GM12878 (cell line): ENCODE measurements at regions not wholly inside any gene's neighbourhood (a gene's known extent, or its start where the extent isn't known, plus 50 kb on each side); places are given as distances from the start of the nearest gene placed in this dataset.

Experiments
- ATAC-seq: fragments of 200-7000 bp; cut with Tn5 transposase; 3 replicates; pipeline ENCODE4 v1.9.1; 2020; ENCODE audit warnings: mild to moderate bottlenecking, moderate library complexity
- BruUV-seq: library from RNA; stranded (reverse); fragments of 400-500 nt; replicated peaks from 2 replicates; lab custom pipeline; 2021; lab: Mats Ljungman, UMichigan
- CTCF ChIA-PET: fragments of 300-600 bp; sonication (Branson Sonifier 250); formaldehyde crosslinking; extraction: SDS; loops from one replicate; lab custom pipeline; 2021; ENCODE audit warnings: inconsistent platforms; lab: Yijun Ruan, JAX
- POLR2A ChIA-PET: fragments of 350-600 bp; formaldehyde crosslinking; extraction: SDS; loops from one replicate; lab custom pipeline; 2021; ENCODE audit warnings: inconsistent platforms; lab: Charles Lee
- RAD21 ChIA-PET: fragments of 300-600 bp; sonication (Branson Sonifier 250); formaldehyde crosslinking; loops from one replicate; lab custom pipeline; 2023; ENCODE audit warnings: antibody characterized with exemption; ENCODE audit not compliant: unreplicated experiment; lab: Charles Lee
- SMC1A ChIA-PET: fragments of 300-600 bp; sonication (Branson Sonifier 250); formaldehyde crosslinking; loops from one replicate; lab custom pipeline; 2023; ENCODE audit not compliant: unreplicated experiment, uncharacterized antibody; lab: Charles Lee
- DNase-seq: peaks from one replicate; pipeline ENCODE4 v3.0.0-alpha.2; 2011; ENCODE audit warnings: low read depth, low spot score
- FAIRE-seq: peaks from 3 replicates; lab custom pipeline; 2011; peaks lifted over from hg19 to GRCh38; lab: Jason Lieb, UNC
- H2AFZ ChIP-seq: 2 replicates; pipeline ENCODE4 v1.6.0; 2011; ENCODE audit warnings: low read depth, low read length, control low read depth; ENCODE audit not compliant: control insufficient read depth
- H3K27ac ChIP-seq: 2 replicates; pipeline ENCODE4 v1.5.1; 2011; ENCODE audit warnings: control low read depth; ENCODE audit not compliant: control insufficient read depth, insufficient read depth
- H3K27me3 ChIP-seq, 2 experiments: replicated peaks in 1 of 2; 2 replicates each; pipeline versions ENCODE4 v1.6.0 to v1.6.1; 2011; ENCODE audit warnings: low read length in 1 of 2; ENCODE audit not compliant: control insufficient read depth in 2 of 2, insufficient read depth in 2 of 2
- H3K36me3 ChIP-seq, 2 experiments: 2 replicates each; pipeline ENCODE4 v1.5.1; 2011; ENCODE audit warnings: low read length in 1 of 2; ENCODE audit not compliant: control insufficient read depth in 2 of 2, insufficient read depth in 2 of 2
- H3K4me1 ChIP-seq: 2 replicates; pipeline ENCODE4 v1.6.1; 2011; ENCODE audit warnings: mild to moderate bottlenecking, low read length, moderate library complexity, mixed read lengths; ENCODE audit not compliant: control insufficient read depth, insufficient read depth
- H3K4me2 ChIP-seq: 2 replicates; pipeline ENCODE4 v1.6.0; 2011; ENCODE audit warnings: control low read depth; ENCODE audit not compliant: control insufficient read depth, insufficient read depth
- H3K4me3 ChIP-seq: fragments of 200-600 bp; sonication (generic); 2 replicates; pipeline ENCODE4 v1.5.1; 2016
- H3K79me2 ChIP-seq: 2 replicates; pipeline ENCODE4 v1.6.0; 2011; ENCODE audit warnings: low read length; ENCODE audit not compliant: control insufficient read depth, insufficient read depth
- H3K9ac ChIP-seq: 2 replicates; pipeline ENCODE4 v1.8.0; 2011; ENCODE audit warnings: low read length, control low read depth, mixed read lengths; ENCODE audit not compliant: control insufficient read depth, insufficient read depth
- H3K9me3 ChIP-seq: replicated peaks from 3 replicates; pipeline ENCODE4 v1.5.1; 2011; ENCODE audit warnings: mild to moderate bottlenecking, low read length; ENCODE audit not compliant: control insufficient read depth, insufficient read depth
- H4K20me1 ChIP-seq: 2 replicates; pipeline ENCODE4 v1.6.0; 2011; ENCODE audit not compliant: control insufficient read depth, insufficient read depth
- BACH1 ChIP-seq: fragments of 450-650 bp; IDR thresholded peaks from 2 replicates; pipeline ENCODE4 v1.6.1; 2017; ENCODE audit warnings: mild to moderate bottlenecking, borderline replicate concordance
- CBFB ChIP-seq: IDR thresholded peaks from 2 replicates; pipeline ENCODE4 v1.6.1; 2016; ENCODE audit warnings: antibody characterized with exemption, low read depth
- EGR1 ChIP-seq, 2 experiments: IDR thresholded peaks; 1 replicate in 1 of 2; 2 replicates in 1 of 2; pipeline ENCODE4 v1.6.1; 2011 to 2012; ENCODE audit warnings: low read depth in 2 of 2, low read length in 2 of 2, borderline replicate concordance in 1 of 2, mild to moderate bottlenecking in 1 of 2, moderate library complexity in 1 of 2
- IKZF1 ChIP-seq: fragments of 450-650 bp; conservative IDR thresholded peaks from 2 replicates; pipeline ENCODE4 v1.6.1; 2017; ENCODE audit warnings: antibody characterized with exemption, mild to moderate bottlenecking
- JUND ChIP-seq: IDR thresholded peaks from 2 replicates; pipeline ENCODE4 v1.6.1; 2012; ENCODE audit warnings: low read depth, mild to moderate bottlenecking, low read length, improper control_type of control experiment, moderate library complexity
- NFXL1 ChIP-seq: fragments of 450-650 bp; IDR thresholded peaks from 2 replicates; pipeline ENCODE4 v1.6.1; 2017; ENCODE audit warnings: antibody characterized with exemption, mild to moderate bottlenecking, borderline replicate concordance
- NFYA ChIP-seq: IDR thresholded peaks from 2 replicates; pipeline ENCODE4 v1.6.1; 2011; ENCODE audit warnings: low read depth, mild to moderate bottlenecking, low read length, improper control_type of control experiment, borderline replicate concordance
- POLR2A ChIP-seq: IDR thresholded peaks from 2 replicates; pipeline ENCODE4 v1.6.1; 2011; ENCODE audit warnings: low read depth, mild to moderate bottlenecking, low read length
- POLR2AphosphoS2 ChIP-seq: IDR thresholded peaks from 2 replicates; pipeline ENCODE4 v1.6.1; 2011; ENCODE audit warnings: low read depth, mild to moderate bottlenecking, low read length, improper control_type of control experiment, moderate library complexity
- RAD21 ChIP-seq: IDR thresholded peaks from 2 replicates; pipeline ENCODE4 v1.6.1; 2011; ENCODE audit warnings: mild to moderate bottlenecking, low read depth, low read length, moderate library complexity; ENCODE audit not compliant: insufficient read depth
- RB1 ChIP-seq: fragments of 450-650 bp; formaldehyde crosslinking; IDR thresholded peaks from 2 replicates; pipeline ENCODE4 v1.6.1; 2017; ENCODE audit warnings: mild to moderate bottlenecking, borderline replicate concordance
- SIX5 ChIP-seq: IDR thresholded peaks from 2 replicates; pipeline ENCODE4 v1.6.1; 2011; ENCODE audit warnings: mild to moderate bottlenecking, low read depth, low read length, moderate library complexity; ENCODE audit not compliant: severe bottlenecking
- SMARCA5 ChIP-seq: fragments of 450-650 bp; IDR thresholded peaks from 2 replicates; pipeline ENCODE4 v1.6.1; 2017; ENCODE audit warnings: mild to moderate bottlenecking
- WGBS: methylation state at CpG from one replicate; pipeline ENCODE4 v1.1.6; 2016; ENCODE audit warnings: low lambda C conversion rate; ENCODE audit not compliant: insufficient replicate concordance, insufficient coverage; ENCODE audit errors: missing lambda C conversion rate; 5-methylcytosine and 5-hydroxymethylcytosine counted together
- in situ Hi-C: fragments of 300-500 bp; cut with MboI; formaldehyde crosslinking; loops from 9 replicates; pipeline ENCODE4 v1.14.3; 2018; ENCODE audit warnings: mixed read lengths
- intact Hi-C: fragments of 100-400 bp; cut with micrococcal nuclease; formaldehyde crosslinking; loops from one replicate; pipeline ENCODE4 v1.14.2; 2022; ENCODE audit not compliant: unreplicated experiment
- TF ChIP-seq, protein P1 (sequence below): fragments of 450-650 bp; IDR thresholded peaks from 2 replicates; pipeline ENCODE4 v1.6.1; 2016; ENCODE audit warnings: mild to moderate bottlenecking
- TF ChIP-seq, protein P2 (sequence below): fragments of 450-650 bp; formaldehyde crosslinking; IDR thresholded peaks from 2 replicates; pipeline ENCODE4 v1.4.0; 2020; ENCODE audit warnings: mild to moderate bottlenecking, moderate library complexity

DNA sequence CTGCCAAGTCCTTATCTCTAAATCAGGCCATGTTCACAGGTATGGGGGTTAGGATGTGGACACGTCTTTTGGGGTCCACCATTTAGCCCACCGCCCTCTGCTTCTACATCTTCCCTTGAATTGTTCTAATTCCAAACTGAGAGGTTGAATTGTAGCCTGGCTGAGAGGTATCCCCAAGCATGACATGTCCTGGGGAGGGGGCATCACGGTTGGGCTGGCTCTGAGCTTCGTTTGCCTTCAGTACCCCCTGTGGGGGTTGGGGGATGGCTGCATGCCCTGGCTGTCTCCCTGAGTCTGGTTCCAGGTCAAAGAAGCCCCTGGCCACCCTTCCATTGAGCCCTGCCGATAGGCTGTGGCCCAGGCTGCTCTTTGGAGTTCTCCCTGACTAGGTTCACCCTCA is 204.6 kb downstream of the GLRX3 start:
- 2% methylated on average over 5 of the region's 5 CpGs for WGBS
- no TSS peak for BruUV-seq
- no peak overlapping the region for H3K4me3 ChIP-seq
- no peaks in the 10 kb centered on the region for H4K20me1 ChIP-seq
- CTCF ChIA-PET = no interaction called here
- TF ChIP-seq SIX5 (no peak), NFXL1 (no peak), NFYA (no peak), RAD21 (no peak), RB1 (no peak), SMARCA5 (no peak), EGR1 (IDR thresholded peaks at IDR 0.05; ENCODE audit: borderline replicate concordance in 1 of 2, low read depth in 2 of 2, low read length in 2 of 2) (no peak), BACH1 (no peak), JUND (no peak), POLR2AphosphoS2 (no peak), CBFB (no peak), POLR2A (no peak), IKZF1 (no peak)
- TF ChIP-seq, protein P1, sequence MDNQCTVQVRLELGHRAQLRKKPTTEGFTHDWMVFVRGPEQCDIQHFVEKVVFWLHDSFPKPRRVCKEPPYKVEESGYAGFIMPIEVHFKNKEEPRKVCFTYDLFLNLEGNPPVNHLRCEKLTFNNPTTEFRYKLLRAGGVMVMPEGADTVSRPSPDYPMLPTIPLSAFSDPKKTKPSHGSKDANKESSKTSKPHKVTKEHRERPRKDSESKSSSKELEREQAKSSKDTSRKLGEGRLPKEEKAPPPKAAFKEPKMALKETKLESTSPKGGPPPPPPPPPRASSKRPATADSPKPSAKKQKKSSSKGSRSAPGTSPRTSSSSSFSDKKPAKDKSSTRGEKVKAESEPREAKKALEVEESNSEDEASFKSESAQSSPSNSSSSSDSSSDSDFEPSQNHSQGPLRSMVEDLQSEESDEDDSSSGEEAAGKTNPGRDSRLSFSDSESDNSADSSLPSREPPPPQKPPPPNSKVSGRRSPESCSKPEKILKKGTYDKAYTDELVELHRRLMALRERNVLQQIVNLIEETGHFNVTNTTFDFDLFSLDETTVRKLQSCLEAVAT = no peak
- TF ChIP-seq, protein P2, sequence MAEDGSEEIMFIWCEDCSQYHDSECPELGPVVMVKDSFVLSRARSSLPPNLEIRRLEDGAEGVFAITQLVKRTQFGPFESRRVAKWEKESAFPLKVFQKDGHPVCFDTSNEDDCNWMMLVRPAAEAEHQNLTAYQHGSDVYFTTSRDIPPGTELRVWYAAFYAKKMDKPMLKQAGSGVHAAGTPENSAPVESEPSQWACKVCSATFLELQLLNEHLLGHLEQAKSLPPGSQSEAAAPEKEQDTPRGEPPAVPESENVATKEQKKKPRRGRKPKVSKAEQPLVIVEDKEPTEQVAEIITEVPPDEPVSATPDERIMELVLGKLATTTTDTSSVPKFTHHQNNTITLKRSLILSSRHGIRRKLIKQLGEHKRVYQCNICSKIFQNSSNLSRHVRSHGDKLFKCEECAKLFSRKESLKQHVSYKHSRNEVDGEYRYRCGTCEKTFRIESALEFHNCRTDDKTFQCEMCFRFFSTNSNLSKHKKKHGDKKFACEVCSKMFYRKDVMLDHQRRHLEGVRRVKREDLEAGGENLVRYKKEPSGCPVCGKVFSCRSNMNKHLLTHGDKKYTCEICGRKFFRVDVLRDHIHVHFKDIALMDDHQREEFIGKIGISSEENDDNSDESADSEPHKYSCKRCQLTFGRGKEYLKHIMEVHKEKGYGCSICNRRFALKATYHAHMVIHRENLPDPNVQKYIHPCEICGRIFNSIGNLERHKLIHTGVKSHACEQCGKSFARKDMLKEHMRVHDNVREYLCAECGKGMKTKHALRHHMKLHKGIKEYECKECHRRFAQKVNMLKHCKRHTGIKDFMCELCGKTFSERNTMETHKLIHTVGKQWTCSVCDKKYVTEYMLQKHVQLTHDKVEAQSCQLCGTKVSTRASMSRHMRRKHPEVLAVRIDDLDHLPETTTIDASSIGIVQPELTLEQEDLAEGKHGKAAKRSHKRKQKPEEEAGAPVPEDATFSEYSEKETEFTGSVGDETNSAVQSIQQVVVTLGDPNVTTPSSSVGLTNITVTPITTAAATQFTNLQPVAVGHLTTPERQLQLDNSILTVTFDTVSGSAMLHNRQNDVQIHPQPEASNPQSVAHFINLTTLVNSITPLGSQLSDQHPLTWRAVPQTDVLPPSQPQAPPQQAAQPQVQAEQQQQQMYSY (CRISPR knock-in tag) = no peak
- TF ChIP-seq, all 136 proteins: peak for 0
- ATAC-seq (no peak), DNase-seq (no peak), FAIRE-seq (no peak)
- intact Hi-C loops = no loop called here
- Histone ChIP-seq H3K4me1 (no peaks in the 10 kb centered on the region), H3K36me3 (no peaks in the 10 kb centered on the region), H3K27ac (no peak overlapping the region), H3K79me2 (no peaks in the 10 kb centered on the region), H2AFZ (no peak overlapping the region), H3K27me3 (no peaks in the 10 kb centered on the region), H3K4me2 (no peak overlapping the region), H3K9ac (no peak overlapping the region), H3K9me3 (no peaks in the 10 kb centered on the region)
- in situ Hi-C loops = no loop called here
- ChIA-PET SMC1A (no interaction called here), RAD21 (no interaction called here), POLR2A (no interaction called here)
